H1 (cell line): ENCODE measurements at regions not wholly inside any gene's neighbourhood (a gene's known extent, or its start where the extent isn't known, plus 50 kb on each side); places are given as distances from the start of the nearest gene placed in this dataset.

Experiments used
- BRCA1 ChIP-seq: IDR thresholded peaks from 2 replicates; pipeline ENCODE4 v1.6.1; 2012; ENCODE audit warnings: low read depth, low read length, improper control_type of control experiment
- CBX5 ChIP-seq: fragments of 300-800, 300-1000 bp; sonication (generic); IDR thresholded peaks from 2 replicates; pipeline ENCODE4 v1.7.1; 2016; ENCODE audit warnings: antibody characterized with exemption, low read length, low read depth
- CHD7 ChIP-seq: fragments of 300-600 bp; sonication (generic); IDR thresholded peaks from 2 replicates; pipeline ENCODE4 v1.7.1; 2012; ENCODE audit warnings: low read length, moderate library complexity, mild to moderate bottlenecking, inconsistent platforms; ENCODE audit not compliant: insufficient replicate concordance
- CTBP2 ChIP-seq: IDR thresholded peaks from 2 replicates; pipeline ENCODE4 v1.7.0; 2011; ENCODE audit warnings: borderline replicate concordance, mild to moderate bottlenecking, moderate library complexity, mixed read lengths, low read length; ENCODE audit not compliant: insufficient read depth, insufficient read length
- E2F6 ChIP-seq: IDR thresholded peaks from 2 replicates; pipeline ENCODE4 v1.6.1; 2012; ENCODE audit warnings: inconsistent platforms
- PHF8 ChIP-seq: fragments of 200-600 bp; sonication (generic); conservative IDR thresholded peaks from 2 replicates; pipeline ENCODE4 v1.7.1; 2012; ENCODE audit warnings: low read depth, mild to moderate bottlenecking, inconsistent platforms, low read length, moderate library complexity

- TF ChIP-seq CHD7 (no peak), BRCA1 (no peak), CBX5 (no peak), CTBP2 (no peak), PHF8 (no peak), E2F6 (no peak)
These were observed 231.9 kb downstream of the GALR1 start (continued) for GRCh38 chr18:77481541-77481940.
